Osteoblast (primary cell): ENCODE measurements at regions not wholly inside any gene's neighbourhood (a gene's known extent, or its start where the extent isn't known, plus 50 kb on each side); places are given as distances from the start of the nearest gene placed in this dataset.
"Not testable (repeated sequence)": the region's sequence is repeated elsewhere in the genome, so short reads cannot be mapped to it uniquely, and the experiment has no call there.

Experiments used
- DNase-seq: peaks from one replicate; pipeline ENCODE4 v3.0.0; 2011; ENCODE audit warnings: low spot score, mixed read lengths; ENCODE audit not compliant: insufficient read length; ENCODE audit errors: missing footprints
- H2AFZ ChIP-seq: 2 replicates; pipeline ENCODE4 v1.6.0; 2011; ENCODE audit warnings: mild to moderate bottlenecking, low read length
- H3K27ac ChIP-seq: 2 replicates; pipeline ENCODE4 v1.5.1; 2011; ENCODE audit warnings: mild to moderate bottlenecking, low read depth, low read length, moderate library complexity
- H3K27me3 ChIP-seq: 2 replicates; pipeline ENCODE4 v1.6.0; 2012; ENCODE audit warnings: mild to moderate bottlenecking, control low read depth, inconsistent platforms, low read length, moderate library complexity; ENCODE audit not compliant: insufficient read depth
- H3K36me3 ChIP-seq: 2 replicates; pipeline ENCODE4 v1.5.1; 2011; ENCODE audit warnings: mild to moderate bottlenecking, low read length, control low read depth, moderate library complexity; ENCODE audit not compliant: insufficient read depth
- H3K4me1 ChIP-seq: 2 replicates; pipeline ENCODE4 v1.5.1; 2011; ENCODE audit warnings: mild to moderate bottlenecking, low read length, control low read depth, moderate library complexity; ENCODE audit not compliant: insufficient read depth
- H3K4me2 ChIP-seq: 2 replicates; pipeline ENCODE4 v1.6.0; 2011; ENCODE audit warnings: mild to moderate bottlenecking, low read length; ENCODE audit not compliant: insufficient read depth
- H3K4me3 ChIP-seq: fragments of 200-600 bp; sonication (generic); 3 replicates; pipeline ENCODE4 v1.5.1; 2012; ENCODE audit warnings: mild to moderate bottlenecking, low read length, inconsistent platforms; ENCODE audit not compliant: insufficient read depth
- H3K79me2 ChIP-seq: 2 replicates; pipeline ENCODE4 v1.6.0; 2012; ENCODE audit warnings: mild to moderate bottlenecking, low read length, control low read depth, inconsistent platforms; ENCODE audit not compliant: insufficient read depth
- H3K9me3 ChIP-seq: 2 replicates; pipeline ENCODE4 v1.5.1; 2011; ENCODE audit warnings: low read depth, low read length, control low read depth
- H4K20me1 ChIP-seq: 2 replicates; pipeline ENCODE4 v1.6.0; 2012; ENCODE audit warnings: mild to moderate bottlenecking, low read length, control low read depth; ENCODE audit not compliant: insufficient read depth
- CTCF ChIP-seq: IDR thresholded peaks from 2 replicates; pipeline ENCODE4 v1.5.1; 2011; ENCODE audit warnings: mild to moderate bottlenecking, low read depth, low read length, moderate library complexity; ENCODE audit errors: extremely low read depth

- Histone ChIP-seq H3K36me3 (no peaks in the 10 kb centered on the region), H2AFZ (no peak overlapping the region), H4K20me1 (no peaks in the 10 kb centered on the region), H3K4me2 (no peak overlapping the region), H3K27me3 (no peaks in the 10 kb centered on the region), H3K4me1 (peaks cover 7% of the 10 kb centered on the region), H3K4me3 (no peak overlapping the region), H3K27ac (no peak overlapping the region), H3K9me3 (no peaks in the 10 kb centered on the region), H3K79me2 (no peaks in the 10 kb centered on the region)
- no peak for DNase-seq
- TF ChIP-seq CTCF: no peak
These were observed 108.9 kb upstream of the XPO1 start for GRCh38 chr2:61647044-61647443.

GRCh38 chr2:61645911-61646310 is 107.8 kb upstream of the XPO1 start:
- H3K4me3 ChIP-seq: no peak overlapping the region
- peak overlapping the region; percentile 73 for H3K27ac ChIP-seq
- no peaks in the 10 kb centered on the region for H3K79me2 ChIP-seq
- H3K27me3 ChIP-seq: no peaks in the 10 kb centered on the region
- no peak for TF ChIP-seq CTCF
- peak overlapping the region; percentile 29 for H3K4me2 ChIP-seq
- no peak overlapping the region for H2AFZ ChIP-seq
- no peaks in the 10 kb centered on the region for H4K20me1 ChIP-seq
- no peaks in the 10 kb centered on the region for H3K9me3 ChIP-seq
- H3K4me1 ChIP-seq: peaks cover 7% of the 10 kb centered on the region
- peak; percentile 49 for DNase-seq
- H3K36me3 ChIP-seq: no peaks in the 10 kb centered on the region

- peaks cover 16% of the 10 kb centered on the region for H3K4me1 ChIP-seq
- H2AFZ ChIP-seq, DNase-seq, H3K27ac ChIP-seq, H3K27me3 ChIP-seq, H3K4me2 ChIP-seq, H3K36me3 ChIP-seq, H3K9me3 ChIP-seq, H3K79me2 ChIP-seq, H4K20me1 ChIP-seq, H3K4me3 ChIP-seq: not testable (repeated sequence)
These were observed 105.0 kb upstream of the XPO1 start for GRCh38 chr2:61643153-61643552.

GRCh38 chr2:61640406-61640805 is 102.2 kb upstream of the XPO1 start:
- no peak overlapping the region for H3K4me2 ChIP-seq
- DNase-seq: no peak
- no peak overlapping the region for H3K27ac ChIP-seq
- no peak for TF ChIP-seq CTCF
- no peaks in the 10 kb centered on the region for H4K20me1 ChIP-seq
- peaks cover 17% of the 10 kb centered on the region for H3K4me1 ChIP-seq
- H3K4me3 ChIP-seq: no peak overlapping the region
- H3K79me2 ChIP-seq: no peaks in the 10 kb centered on the region
- no peaks in the 10 kb centered on the region for H3K36me3 ChIP-seq
- H3K9me3 ChIP-seq: no peaks in the 10 kb centered on the region
- no peaks in the 10 kb centered on the region for H3K27me3 ChIP-seq
- peak overlapping the region; percentile 14 for H2AFZ ChIP-seq

GRCh38 chr2:61639721-61640120 is 101.6 kb upstream of the XPO1 start:
- H2AFZ ChIP-seq: no peak overlapping the region
- TF ChIP-seq CTCF: no peak
- DNase-seq: no peak

More at GRCh38 chr2:61639721-61640120, 101.6 kb upstream of the XPO1 start:
- H3K4me1 ChIP-seq: peaks cover 17% of the 10 kb centered on the region
- no peak overlapping the region for H3K4me2 ChIP-seq
- H4K20me1 ChIP-seq: no peaks in the 10 kb centered on the region
- no peaks in the 10 kb centered on the region for H3K9me3 ChIP-seq
- no peaks in the 10 kb centered on the region for H3K36me3 ChIP-seq
- no peaks in the 10 kb centered on the region for H3K79me2 ChIP-seq
- no peak overlapping the region for H3K27ac ChIP-seq
- no peaks in the 10 kb centered on the region for H3K27me3 ChIP-seq
- no peak overlapping the region for H3K4me3 ChIP-seq
